ENCODE measurements at regions not wholly inside any gene's neighbourhood (a gene's known extent, or its start where the extent isn't known, plus 50 kb on each side); places are given as distances from the start of the nearest gene placed in this dataset.

- 75 to 76% methylated on average over 1 of the region's 1 CpG for WGBS, 2 donors
- H3K27ac ChIP-seq (ENCODE audit: low read depth in 1 of 2, low read length in 1 of 2): no peak overlapping the region
- no peaks in the 10 kb centered on the region for H3K9me3 ChIP-seq (ENCODE audit: control insufficient read depth in 4 of 4, insufficient read depth in 3 of 4, low read length in 3 of 4)
- no peak overlapping the region for H3K9ac ChIP-seq (ENCODE audit: insufficient read depth in 1 of 2, low read length in 2 of 2)
- H3K4me1 ChIP-seq (ENCODE audit: control insufficient read depth in 5 of 5, insufficient read depth in 5 of 5, low read length in 5 of 5): peaks cover 0 to 8% (median 0%) of the 10 kb centered on the region in 5 donors
- TF ChIP-seq, protein P1, sequence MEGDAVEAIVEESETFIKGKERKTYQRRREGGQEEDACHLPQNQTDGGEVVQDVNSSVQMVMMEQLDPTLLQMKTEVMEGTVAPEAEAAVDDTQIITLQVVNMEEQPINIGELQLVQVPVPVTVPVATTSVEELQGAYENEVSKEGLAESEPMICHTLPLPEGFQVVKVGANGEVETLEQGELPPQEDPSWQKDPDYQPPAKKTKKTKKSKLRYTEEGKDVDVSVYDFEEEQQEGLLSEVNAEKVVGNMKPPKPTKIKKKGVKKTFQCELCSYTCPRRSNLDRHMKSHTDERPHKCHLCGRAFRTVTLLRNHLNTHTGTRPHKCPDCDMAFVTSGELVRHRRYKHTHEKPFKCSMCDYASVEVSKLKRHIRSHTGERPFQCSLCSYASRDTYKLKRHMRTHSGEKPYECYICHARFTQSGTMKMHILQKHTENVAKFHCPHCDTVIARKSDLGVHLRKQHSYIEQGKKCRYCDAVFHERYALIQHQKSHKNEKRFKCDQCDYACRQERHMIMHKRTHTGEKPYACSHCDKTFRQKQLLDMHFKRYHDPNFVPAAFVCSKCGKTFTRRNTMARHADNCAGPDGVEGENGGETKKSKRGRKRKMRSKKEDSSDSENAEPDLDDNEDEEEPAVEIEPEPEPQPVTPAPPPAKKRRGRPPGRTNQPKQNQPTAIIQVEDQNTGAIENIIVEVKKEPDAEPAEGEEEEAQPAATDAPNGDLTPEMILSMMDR (IDR thresholded peaks at IDR 0.05; ENCODE audit: control extremely low read depth, extremely low read depth): no peak
- no peaks in the 10 kb centered on the region for H3K36me3 ChIP-seq (ENCODE audit: control insufficient read depth in 4 of 4, insufficient read depth in 4 of 4, low read length in 4 of 4)
- no peaks in the 10 kb centered on the region for H3K27me3 ChIP-seq (ENCODE audit: control insufficient read depth in 3 of 3, insufficient read depth in 3 of 3, low read length in 2 of 3)
- DNase-seq (no peak), ATAC-seq (ENCODE audit: insufficient read depth, low FRiP score) (no peak)
- H3K4me3 ChIP-seq: no peak overlapping the region
Observed at GRCh38 chr4:163404080-163404479, 60.4 kb downstream of the NPY5R start.

Data from lung (tissue), 11 donors.